Ammon's horn (tissue), 1 donor: ENCODE measurements at regions not wholly inside any gene's neighbourhood (a gene's known extent, or its start where the extent isn't known, plus 50 kb on each side); places are given as distances from the start of the nearest gene placed in this dataset.

Experiments
- DNase-seq: peaks from one replicate; pipeline ENCODE4 v3.0.0-alpha.2; 2016; ENCODE audit warnings: low spot score

DNA sequence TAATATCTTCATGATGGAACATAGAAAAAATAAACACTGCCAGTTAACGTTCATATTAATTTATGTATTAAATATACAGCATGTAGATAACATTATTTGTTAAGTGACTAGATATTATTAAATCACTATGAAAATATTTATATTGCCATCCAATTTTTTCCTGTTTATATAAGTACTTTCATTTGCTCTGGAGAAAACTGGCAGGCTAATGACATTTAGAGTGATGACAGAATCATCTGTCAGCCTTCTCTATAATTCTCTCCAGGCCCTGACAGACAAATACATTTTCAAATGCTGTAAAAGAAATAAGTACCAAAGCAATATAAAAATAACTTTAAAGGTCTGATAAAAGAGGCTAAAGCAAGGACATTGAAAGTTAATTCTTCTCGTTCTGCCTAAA lies 2556.7 kb upstream of the PCDH20 start:
- DNase-seq: no peak

DNA sequence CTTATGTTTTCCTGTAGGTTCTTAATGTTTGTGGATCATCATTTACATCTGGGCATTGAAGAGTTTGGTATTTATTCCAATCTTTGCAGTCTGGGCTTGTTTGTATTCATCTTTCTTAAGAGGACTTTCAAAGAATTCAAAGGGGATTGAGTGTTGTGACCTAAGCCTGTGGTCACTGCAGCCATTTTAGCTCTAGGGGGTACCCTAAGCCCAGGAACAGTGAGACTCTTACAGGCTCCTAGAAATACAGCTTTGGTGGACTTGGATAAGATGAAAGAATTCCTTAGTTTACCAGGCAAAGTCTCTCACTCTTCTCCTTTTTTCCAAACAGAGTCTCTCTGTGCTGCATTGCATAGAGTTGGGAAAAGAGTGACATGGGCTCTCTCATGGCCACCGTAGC lies 2539.0 kb upstream of the PCDH20 start:
- no peak for DNase-seq

DNA sequence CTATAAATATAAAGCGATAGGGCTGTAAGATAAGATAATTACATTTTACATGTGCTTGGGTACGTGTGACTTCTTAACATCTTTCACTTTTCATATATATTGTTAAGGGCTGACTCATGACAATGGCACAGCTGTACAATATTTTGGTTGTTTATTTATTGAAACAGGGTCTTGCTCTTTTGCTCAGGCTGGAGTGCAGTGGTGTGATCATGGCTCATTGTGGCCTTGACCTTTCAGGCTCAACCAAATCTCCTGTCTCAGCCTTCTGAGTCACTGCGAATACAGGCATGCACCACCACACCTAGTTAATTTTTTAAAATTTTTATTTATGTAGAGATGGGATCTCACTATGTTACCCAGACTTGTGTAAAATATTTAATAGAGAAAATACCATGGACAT lies 2532.4 kb upstream of the PCDH20 start:
- no peak for DNase-seq

DNA sequence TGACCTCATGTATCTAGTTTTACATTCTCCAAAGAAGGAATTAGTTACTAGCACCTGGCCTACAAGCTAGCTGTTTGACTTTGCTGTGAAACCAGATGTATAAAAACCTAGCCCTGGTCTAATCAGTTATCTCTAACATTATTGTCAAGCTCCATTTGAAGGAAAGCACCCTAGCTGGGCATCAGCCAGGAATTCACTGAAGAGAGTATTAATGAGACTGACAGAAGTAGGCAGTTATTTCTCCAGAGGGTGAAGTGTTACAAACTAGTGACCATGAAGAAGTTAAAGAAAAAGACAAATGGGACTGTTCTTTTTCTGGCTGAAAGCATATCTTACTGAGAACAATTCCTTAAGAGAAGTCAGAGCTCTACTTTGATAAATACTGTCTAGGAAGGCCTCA lies 2529.3 kb upstream of the PCDH20 start:
- DNase-seq: no peak

GRCh38 chr13:63942372-63942771 lies 2526.7 kb upstream of the PCDH20 start:
- no peak for DNase-seq

- DNase-seq: no peak
Observed at GRCh38 chr13:63938851-63939250, 2523.2 kb upstream of the PCDH20 start.

- DNase-seq: no peak
Observed at GRCh38 chr13:63910511-63910910, 2494.9 kb upstream of the PCDH20 start.

GRCh38 chr13:63909726-63910375 lies 2494.2 kb upstream of the PCDH20 start:
- DNase-seq: no peak

GRCh38 chr13:63902141-63902540 lies 2486.5 kb upstream of the PCDH20 start:
- no peak for DNase-seq

- DNase-seq: no peak
Observed at GRCh38 chr13:63901630-63902029, 2486.0 kb upstream of the PCDH20 start.

DNA sequence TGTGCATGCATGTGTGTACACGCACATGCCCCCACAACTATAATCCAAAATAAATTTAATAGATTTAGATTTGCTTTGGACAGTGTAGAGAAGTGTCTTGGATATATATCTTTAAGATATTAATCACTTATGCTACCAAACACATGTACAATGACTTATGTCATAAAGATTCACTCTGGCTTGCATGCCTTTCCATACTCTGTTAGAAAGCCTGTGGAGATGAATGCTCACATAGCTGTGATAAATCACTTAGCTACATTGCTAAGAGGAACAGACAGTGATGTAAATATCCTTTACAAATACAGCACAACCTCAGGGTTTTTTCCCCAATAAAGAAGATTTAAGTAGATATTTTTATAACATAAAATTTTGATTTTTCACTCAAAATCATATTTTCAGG lies 2484.8 kb upstream of the PCDH20 start:
- DNase-seq: no peak

DNA sequence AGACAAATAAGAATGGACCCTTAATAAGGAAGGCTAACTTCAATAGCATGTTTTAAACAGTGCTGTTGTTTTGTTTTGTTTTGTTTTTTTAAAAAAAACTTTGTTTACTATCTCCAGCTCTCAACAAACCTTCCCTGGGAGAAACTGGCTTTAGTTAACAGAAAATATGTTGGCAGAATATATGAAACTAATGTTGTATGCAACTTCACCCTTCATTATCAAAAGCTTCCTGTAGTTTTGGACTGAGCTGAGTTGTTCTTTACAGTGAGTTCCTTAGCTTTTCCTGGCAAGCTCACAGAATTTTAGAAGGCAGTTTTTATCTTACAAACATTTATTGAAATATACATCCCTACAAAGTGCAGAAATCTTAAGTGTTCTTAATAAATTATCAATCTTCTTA lies 2480.7 kb upstream of the PCDH20 start:
- DNase-seq: no peak

GRCh38 chr13:63882052-63882451 lies 2466.4 kb upstream of the PCDH20 start:
- no peak for DNase-seq

DNA sequence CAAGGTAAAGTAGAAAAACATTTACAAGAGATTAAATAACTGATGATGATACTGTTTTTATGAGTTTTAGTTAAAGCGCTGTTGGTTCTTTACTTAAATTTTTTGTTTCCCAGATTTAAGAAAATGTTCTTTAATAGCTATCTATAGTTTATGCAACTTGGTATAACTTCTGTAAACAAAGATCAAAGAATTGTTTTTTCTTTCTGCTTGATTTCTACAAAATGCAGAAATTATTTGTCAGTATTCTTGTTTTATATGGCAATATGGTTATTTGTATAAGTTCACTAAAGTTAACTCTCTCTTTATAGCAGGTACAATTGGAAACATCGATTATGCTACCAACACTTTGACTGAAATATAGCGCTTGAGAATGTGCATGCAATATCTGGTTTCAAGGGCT lies 2465.1 kb upstream of the PCDH20 start:
- DNase-seq: no peak

DNA sequence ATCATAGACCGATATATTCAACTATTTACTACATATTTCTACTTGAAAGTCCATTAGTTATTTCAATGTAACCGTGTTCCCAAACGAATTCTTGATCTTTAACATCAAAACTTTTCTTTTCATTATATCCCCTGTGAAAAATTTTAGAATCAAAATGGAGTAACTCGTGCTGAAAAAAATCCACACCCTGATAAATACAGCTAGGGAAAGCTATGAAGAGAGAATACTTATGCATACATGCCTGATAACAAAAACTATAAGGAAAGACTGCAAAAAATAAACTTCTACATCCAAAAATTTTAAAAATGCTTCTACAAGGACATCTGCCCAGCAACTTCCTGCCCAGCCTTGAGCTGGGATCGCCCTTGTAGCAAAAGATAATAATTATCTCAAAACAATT lies 2458.3 kb upstream of the PCDH20 start:
- DNase-seq: no peak

- no peak for DNase-seq
Observed at GRCh38 chr13:63864171-63864902, 2448.7 kb upstream of the PCDH20 start.

GRCh38 chr13:63855457-63856118 lies 2439.9 kb upstream of the PCDH20 start:
- no peak for DNase-seq

DNA sequence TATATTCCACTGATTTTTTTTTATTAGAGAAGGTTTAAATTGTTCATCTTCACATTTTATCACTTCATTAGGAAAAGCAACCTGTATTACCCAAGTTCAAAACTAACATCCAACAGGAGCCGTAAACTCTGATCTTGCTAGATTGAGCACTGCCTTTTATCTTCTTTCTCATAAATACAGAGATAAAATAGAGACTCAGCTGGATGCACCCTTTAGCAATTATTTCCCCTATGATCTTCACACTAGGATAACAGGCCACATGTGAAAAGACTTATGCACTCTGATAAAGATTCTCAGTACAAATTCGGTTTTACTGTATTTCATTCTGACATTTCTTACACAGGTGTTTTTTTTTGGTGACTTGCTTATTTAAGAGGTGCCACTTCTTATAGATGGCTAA lies 2438.2 kb upstream of the PCDH20 start:
- no peak for DNase-seq

GRCh38 chr13:63851526-63851925 lies 2435.9 kb upstream of the PCDH20 start:
- no peak for DNase-seq

DNA sequence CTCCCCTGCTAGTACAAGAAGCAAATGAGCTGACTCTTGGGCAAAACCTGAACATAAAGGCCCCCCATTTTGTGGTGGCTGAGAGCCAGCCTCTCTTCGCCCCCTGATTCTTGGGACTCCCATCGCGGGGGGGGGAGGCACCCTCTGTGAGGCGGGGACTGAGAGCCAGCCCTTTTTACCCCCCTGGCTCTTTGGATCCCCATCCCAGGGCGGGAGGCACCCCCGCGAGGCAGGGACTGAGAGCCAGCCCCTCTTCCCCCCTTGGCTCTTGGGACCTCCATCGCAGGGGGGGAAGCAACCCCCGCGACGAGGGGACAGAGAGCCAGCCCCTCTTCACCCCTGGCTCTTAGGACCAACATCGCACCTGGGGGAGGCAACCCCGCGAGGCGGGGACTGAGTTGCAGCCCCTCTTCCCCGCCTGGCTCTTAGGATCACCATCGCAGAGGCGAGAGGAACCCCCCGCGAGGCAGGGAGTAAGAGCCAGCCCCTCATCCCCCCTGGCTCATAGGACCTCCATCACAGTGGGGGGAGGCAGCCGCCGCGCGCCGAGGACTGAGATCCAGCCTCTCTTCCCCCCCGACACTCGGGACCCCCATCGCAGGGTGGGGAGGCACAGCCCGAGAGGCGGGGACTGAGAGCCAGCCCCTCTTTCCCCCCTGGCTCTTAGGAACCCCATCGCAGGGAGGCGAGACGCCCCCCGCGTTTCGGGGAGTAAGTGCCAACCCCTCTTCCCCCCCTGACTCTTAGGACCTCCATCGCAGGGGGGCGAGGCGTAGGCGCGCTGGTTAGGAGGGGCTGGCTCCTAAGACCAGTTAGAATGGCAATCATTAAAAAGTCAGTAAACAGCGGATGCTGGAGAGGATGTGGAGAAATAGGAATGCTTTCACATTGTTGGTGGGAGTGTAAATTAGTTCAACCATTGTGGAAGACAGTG lies 2428.4 kb upstream of the PCDH20 start:
- DNase-seq: no peak

DNA sequence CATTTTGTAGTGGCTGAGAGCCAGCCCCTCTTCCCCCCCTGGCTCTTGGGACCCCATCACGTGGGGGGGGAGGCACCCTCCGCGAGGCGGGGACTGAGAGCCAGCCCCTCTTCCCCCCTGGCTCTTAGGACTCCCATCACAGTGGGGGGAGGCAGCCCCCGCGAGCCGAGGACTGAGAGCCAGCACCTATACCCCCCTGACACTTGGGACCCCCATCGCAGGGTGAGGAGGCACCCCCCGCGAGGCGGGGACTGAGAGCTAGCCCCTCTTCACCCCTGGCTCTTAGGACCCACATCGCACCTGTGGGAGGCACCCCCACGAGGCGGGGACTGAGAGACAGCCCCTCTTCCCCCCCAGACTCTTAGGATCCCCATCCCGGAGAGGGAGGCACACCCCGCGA lies 2426.5 kb upstream of the PCDH20 start:
- no peak for DNase-seq
